Astrocyte of the cerebellum (primary cell): ENCODE measurements at regions not wholly inside any gene's neighbourhood (a gene's known extent, or its start where the extent isn't known, plus 50 kb on each side); places are given as distances from the start of the nearest gene placed in this dataset.

Experiments used
- DNase-seq: peaks from one replicate; pipeline ENCODE4 v3.0.0-alpha.2; 2011; ENCODE audit warnings: low read depth
- H3K4me3 ChIP-seq: 2 replicates; pipeline ENCODE4 v1.5.1; 2011; ENCODE audit warnings: mild to moderate bottlenecking, low read depth, low read length, moderate library complexity
- in situ Hi-C: cut with HindIII; loops from 2 replicates; pipeline ENCODE4 v1.10.0; 2017; ENCODE audit warnings: low sequenced_read_pairs
- TF ChIP-seq, protein P1 (sequence below): IDR thresholded peaks from 2 replicates; pipeline ENCODE4 v1.5.1; 2012; ENCODE audit warnings: low read length, low read depth, moderate library complexity, mild to moderate bottlenecking; ENCODE audit errors: missing control alignments

- in situ Hi-C loops: no loop called here
- no peak for DNase-seq
- no peak overlapping the region for H3K4me3 ChIP-seq
- TF ChIP-seq, protein P1, sequence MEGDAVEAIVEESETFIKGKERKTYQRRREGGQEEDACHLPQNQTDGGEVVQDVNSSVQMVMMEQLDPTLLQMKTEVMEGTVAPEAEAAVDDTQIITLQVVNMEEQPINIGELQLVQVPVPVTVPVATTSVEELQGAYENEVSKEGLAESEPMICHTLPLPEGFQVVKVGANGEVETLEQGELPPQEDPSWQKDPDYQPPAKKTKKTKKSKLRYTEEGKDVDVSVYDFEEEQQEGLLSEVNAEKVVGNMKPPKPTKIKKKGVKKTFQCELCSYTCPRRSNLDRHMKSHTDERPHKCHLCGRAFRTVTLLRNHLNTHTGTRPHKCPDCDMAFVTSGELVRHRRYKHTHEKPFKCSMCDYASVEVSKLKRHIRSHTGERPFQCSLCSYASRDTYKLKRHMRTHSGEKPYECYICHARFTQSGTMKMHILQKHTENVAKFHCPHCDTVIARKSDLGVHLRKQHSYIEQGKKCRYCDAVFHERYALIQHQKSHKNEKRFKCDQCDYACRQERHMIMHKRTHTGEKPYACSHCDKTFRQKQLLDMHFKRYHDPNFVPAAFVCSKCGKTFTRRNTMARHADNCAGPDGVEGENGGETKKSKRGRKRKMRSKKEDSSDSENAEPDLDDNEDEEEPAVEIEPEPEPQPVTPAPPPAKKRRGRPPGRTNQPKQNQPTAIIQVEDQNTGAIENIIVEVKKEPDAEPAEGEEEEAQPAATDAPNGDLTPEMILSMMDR: no peak
Measured at GRCh38 chr19:5261156-5261890, 79.3 kb downstream of the PTPRS start.

DNA sequence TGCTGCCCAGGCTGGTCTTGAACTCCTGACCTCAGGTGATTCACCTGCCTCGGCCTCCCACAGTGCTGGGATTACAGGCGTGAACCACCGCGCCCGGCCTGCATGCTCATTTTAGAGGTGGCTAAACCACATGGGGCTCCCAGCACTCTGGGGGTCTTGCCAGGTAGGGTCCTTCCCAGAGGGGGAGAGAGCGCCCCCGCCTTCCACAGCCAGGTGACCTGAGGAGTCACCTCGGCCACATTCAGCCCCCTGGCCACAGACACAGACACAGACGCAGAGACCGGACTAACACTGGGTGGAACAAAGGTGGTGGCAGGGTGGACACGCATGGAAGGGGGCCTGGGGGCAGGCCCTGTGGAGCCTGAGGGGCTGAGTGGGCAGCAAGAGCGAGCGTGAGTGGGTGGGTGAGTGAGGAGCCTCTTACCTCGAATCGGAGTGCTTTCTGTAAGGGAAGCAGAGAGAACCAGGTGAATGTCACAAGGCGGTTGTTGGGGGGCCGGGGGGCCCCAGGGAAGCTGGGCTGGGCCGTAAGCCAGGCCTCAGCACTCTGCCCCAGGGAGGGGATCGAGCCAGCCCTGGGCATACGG lies 80.1 kb downstream of the PTPRS start:
- in situ Hi-C loops: no loop called here
- TF ChIP-seq, protein P1: no peak
- DNase-seq: no peak
- no peak overlapping the region for H3K4me3 ChIP-seq

- DNase-seq: no peak
- TF ChIP-seq, protein P1: no peak
- H3K4me3 ChIP-seq: no peak overlapping the region
Measured at GRCh38 chr19:5259750-5260149, 80.9 kb downstream of the PTPRS start.

DNA sequence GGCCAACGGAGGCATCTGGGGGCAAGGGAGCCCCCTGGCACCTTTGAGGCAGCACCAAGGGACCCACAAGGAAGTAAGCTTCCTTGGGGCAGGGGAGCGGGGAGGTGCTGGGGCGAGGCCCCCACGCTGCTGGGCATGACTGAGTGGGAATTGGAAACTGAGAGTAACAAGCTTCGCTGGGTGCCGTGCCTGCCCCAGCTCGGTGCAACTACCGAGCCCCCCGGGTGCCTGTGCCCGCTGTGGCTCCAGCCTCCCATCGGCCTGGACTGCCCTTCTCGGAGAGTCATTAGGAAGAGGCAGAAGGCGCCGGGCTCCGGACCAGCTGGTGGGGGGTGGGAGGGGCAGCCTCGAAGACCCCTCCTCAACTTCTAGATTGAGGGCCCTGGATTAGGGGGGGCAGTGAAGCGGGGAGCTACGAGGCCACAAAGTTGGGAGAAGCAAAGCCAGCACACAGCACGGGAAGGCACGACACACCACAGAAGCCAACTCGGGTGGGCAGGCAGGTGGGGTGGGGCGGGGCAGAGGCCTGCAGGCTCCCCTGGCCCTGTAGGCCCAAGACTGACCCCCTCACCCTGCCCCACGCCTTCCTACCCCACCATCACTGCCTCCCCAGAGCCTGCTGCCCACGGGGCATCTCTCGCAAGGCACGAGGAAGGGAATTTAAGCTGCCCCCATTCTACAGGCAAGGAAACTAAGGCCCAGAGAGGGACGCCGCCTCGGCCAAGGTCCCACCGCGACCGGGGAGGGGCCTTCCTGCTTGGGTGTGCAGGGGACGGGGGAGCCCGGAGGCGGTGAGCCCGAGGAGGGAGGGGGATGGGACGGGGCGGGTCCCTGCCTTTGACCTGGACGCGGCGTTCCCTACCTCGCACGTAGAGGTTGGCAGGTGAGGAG lies 83.2 kb downstream of the PTPRS start:
- no peak for DNase-seq
- no peak overlapping the region for H3K4me3 ChIP-seq
- in situ Hi-C loops: loop anchor here (5.0 to 10.0 kb wide), 5 partner anchors 53 to 327 kb away; partner anchors contain the start of gene PTPRS
- TF ChIP-seq, protein P1: no peak

More at GRCh38 chr19:5259750-5260149, 80.9 kb downstream of the PTPRS start:
- in situ Hi-C loops: loop anchor here (5.0 to 10.0 kb wide), 5 partner anchors 55 to 325 kb away; partner anchors contain the start of gene PTPRS

- H3K4me3 ChIP-seq: no peak overlapping the region
- in situ Hi-C loops: loop anchor here (5.0 to 10.0 kb wide), 5 partner anchors 51 to 329 kb away; partner anchors contain the start of gene PTPRS
- DNase-seq: no peak
- TF ChIP-seq, protein P1: no peak
Measured at GRCh38 chr19:5255602-5256231, 84.9 kb downstream of the PTPRS start.

- TF ChIP-seq, protein P1: no peak
- DNase-seq: no peak
- in situ Hi-C loops: loop anchor here (5.0 to 10.0 kb wide), 5 partner anchors 50 to 330 kb away; partner anchors contain the start of gene PTPRS
- no peak overlapping the region for H3K4me3 ChIP-seq
Measured at GRCh38 chr19:5254944-5255343, 85.7 kb downstream of the PTPRS start.
